Bronchial epithelial cell (primary cell): ENCODE measurements at regions not wholly inside any gene's neighbourhood (a gene's known extent, or its start where the extent isn't known, plus 50 kb on each side); places are given as distances from the start of the nearest gene placed in this dataset.

Experiments used
- DNase-seq: peaks from one replicate; pipeline ENCODE4 v3.0.0-alpha.2; 2010; ENCODE audit warnings: low read depth
- FAIRE-seq: peaks from 2 replicates; lab custom pipeline; 2011; peaks lifted over from hg19 to GRCh38; lab: Jason Lieb, UNC
- H3K27me3 ChIP-seq: 2 replicates; pipeline ENCODE4 v1.5.1; 2011; ENCODE audit warnings: low read length; ENCODE audit not compliant: control insufficient read depth, insufficient read depth
- H3K36me3 ChIP-seq: 2 replicates; pipeline ENCODE4 v1.5.1; 2011; ENCODE audit warnings: low read length; ENCODE audit not compliant: control insufficient read depth, insufficient read depth
- H3K4me3 ChIP-seq: 2 replicates; pipeline ENCODE4 v1.5.1; 2011; ENCODE audit warnings: mild to moderate bottlenecking, low read depth, low read length, control low read depth
- TF ChIP-seq, protein P1 (sequence below): IDR thresholded peaks from 2 replicates; pipeline ENCODE4 v1.5.1; 2011; ENCODE audit warnings: mild to moderate bottlenecking, moderate library complexity, low read length, control low read depth, inconsistent platforms; ENCODE audit not compliant: insufficient read depth, severe bottlenecking

DNA sequence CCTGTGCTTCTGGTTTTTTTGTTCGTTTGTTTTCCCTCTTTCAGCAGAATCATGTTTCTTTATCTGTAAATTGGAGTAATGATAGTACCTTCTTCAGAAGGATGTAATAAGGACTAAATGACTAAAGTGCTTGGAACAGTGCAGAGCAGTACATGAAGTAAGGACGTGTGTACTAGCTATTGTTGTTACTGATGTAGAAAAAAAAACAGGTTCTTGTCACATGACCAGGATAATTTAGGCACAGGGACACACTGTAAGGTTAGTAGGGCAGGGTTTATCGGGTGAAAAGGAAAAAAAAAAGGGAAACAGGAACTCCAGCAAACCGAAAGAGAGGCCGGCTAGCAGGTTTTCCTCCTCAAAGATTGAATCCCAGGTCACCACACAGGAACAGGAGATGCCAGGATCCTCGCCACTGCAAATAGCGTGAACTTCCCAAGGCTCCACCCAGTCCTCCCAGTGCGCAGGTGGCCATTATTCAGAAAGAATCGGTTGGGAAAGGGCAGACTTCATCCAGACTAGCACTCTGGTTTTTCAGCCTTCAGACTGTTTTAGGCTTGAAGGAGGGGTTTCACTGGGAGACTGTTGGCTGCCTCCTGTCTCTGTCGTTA, 63.8 kb upstream of the PRRC2C start:
- TF ChIP-seq, protein P1, sequence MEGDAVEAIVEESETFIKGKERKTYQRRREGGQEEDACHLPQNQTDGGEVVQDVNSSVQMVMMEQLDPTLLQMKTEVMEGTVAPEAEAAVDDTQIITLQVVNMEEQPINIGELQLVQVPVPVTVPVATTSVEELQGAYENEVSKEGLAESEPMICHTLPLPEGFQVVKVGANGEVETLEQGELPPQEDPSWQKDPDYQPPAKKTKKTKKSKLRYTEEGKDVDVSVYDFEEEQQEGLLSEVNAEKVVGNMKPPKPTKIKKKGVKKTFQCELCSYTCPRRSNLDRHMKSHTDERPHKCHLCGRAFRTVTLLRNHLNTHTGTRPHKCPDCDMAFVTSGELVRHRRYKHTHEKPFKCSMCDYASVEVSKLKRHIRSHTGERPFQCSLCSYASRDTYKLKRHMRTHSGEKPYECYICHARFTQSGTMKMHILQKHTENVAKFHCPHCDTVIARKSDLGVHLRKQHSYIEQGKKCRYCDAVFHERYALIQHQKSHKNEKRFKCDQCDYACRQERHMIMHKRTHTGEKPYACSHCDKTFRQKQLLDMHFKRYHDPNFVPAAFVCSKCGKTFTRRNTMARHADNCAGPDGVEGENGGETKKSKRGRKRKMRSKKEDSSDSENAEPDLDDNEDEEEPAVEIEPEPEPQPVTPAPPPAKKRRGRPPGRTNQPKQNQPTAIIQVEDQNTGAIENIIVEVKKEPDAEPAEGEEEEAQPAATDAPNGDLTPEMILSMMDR, result no peak
- Histone ChIP-seq H3K4me3 (no peak overlapping the region), H3K36me3 (no peaks in the 10 kb centered on the region), H3K27me3 (no peaks in the 10 kb centered on the region)
- DNase-seq (no peak), FAIRE-seq (no peak)

DNA sequence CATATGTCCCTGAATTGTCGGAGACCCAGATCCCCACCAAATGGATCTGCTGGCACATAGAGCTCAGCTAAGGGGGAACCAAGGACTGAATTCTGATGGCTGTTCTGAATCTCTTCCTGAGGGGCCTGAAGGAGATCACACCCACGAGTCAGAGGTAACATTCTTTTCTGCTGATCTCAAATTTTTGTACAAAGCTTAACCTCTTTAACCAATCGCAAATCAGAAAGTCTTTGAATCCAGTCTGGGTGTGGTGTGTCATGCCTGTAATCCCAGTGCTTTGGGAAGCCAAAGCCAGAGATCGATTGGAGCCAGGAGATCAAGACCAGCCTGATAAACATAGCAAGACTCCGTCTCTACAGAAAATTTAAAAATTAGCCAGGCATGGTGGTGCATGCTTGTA, 62.8 kb upstream of the PRRC2C start:
- H3K27me3 ChIP-seq, result no peaks in the 10 kb centered on the region
- FAIRE-seq (no peak), DNase-seq (peak; percentile 55)
- no peaks in the 10 kb centered on the region for H3K36me3 ChIP-seq
- H3K4me3 ChIP-seq, result no peak overlapping the region
- TF ChIP-seq, protein P1, result no peak

DNA sequence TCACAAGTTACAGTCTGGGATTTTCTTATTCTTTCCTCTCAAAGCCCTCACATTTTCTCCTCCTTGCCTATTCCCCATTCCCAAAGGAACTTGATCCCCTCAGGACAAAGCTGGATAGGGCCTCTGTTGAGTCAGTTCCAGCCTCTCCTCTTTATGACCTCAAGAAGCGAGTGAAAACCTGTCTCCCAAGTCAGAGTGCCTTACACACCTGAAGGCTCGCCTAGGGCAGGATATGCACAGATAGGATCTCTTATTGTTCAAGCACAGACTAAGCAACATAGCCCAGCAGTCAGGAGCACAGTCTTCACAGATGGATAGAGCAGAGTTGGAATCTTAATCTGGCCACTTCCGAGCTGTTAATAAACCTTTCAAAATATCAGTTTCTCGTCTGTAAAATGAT, 60.8 kb upstream of the PRRC2C start:
- FAIRE-seq (no peak), DNase-seq (peak; percentile 83)
- Histone ChIP-seq H3K4me3 (no peak overlapping the region), H3K27me3 (no peaks in the 10 kb centered on the region), H3K36me3 (no peaks in the 10 kb centered on the region)
- TF ChIP-seq, protein P1, result no peak

DNA sequence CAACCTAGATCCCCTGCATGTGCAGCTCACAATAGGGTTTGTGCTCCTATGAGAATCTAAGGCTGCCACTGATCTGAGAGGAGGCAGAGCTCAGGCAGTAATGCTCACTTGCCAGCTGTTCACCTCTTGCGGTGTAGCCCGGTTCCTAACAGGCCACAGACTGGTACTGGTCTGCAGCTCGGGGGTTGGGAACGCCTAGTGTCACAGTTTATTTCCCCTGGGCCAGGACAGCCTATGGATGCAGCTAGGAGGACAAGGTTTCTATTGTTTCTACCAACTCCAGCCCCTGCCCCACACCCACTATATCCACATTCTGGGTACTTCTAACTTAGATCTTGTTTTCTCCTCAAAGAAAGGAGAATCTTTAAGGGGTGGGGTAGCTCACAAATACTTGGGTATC, 58.7 kb upstream of the PRRC2C start:
- Histone ChIP-seq H3K27me3 (no peaks in the 10 kb centered on the region), H3K36me3 (no peaks in the 10 kb centered on the region), H3K4me3 (no peak overlapping the region)
- FAIRE-seq, result no peak
- TF ChIP-seq, protein P1, result no peak
- DNase-seq, result no peak

DNA sequence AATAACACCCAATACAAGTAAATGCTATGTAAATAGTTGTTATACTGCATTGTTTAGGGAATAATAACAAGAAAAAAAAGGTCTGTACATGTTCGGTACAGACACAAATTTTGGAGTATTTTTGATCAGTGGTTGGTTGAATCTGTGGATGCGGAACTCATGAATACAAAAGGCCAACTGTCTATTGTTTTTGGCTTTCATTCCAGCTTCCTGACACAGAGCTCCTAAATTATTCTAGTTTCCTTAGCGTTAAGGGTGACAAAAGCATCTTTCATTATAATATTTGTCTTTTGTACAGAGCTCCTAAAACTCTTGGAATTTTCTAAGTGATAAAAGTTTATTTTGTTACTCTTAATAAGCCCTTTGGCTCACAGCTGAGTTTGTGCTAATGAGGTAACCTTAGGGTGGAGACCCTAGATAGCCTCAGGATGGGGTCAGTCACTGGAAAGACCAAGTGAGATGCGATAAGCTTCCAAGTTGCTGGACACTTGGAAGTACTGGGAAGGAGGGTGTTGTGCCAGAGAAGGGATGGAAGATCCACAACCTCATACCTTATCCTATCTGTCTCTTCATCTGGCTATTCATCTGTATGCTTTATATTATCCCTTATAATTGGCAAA, 57.4 kb upstream of the PRRC2C start:
- DNase-seq (no peak), FAIRE-seq (no peak)
- TF ChIP-seq, protein P1, result no peak
- Histone ChIP-seq H3K4me3 (no peak overlapping the region), H3K36me3 (no peaks in the 10 kb centered on the region), H3K27me3 (no peaks in the 10 kb centered on the region)
